ENCODE measurements at regions not wholly inside any gene's neighbourhood (a gene's known extent, or its start where the extent isn't known, plus 50 kb on each side); places are given as distances from the start of the nearest gene placed in this dataset.

GRCh38 chr2:10214179-10214578, 88.5 kb upstream of the HPCAL1 start:
- TF ChIP-seq GLIS3 (CRISPR knock-in tag; IDR thresholded peaks at IDR 0.05) (no peak), ZNF8 (CRISPR knock-in tag; IDR thresholded peaks at IDR 0.05) (no peak)
- ATAC-seq: no peak

GRCh38 chr2:10215393-10215935, 87.2 kb upstream of the HPCAL1 start:
- ATAC-seq: no peak
- TF ChIP-seq ARNTL (CRISPR knock-in tag; IDR thresholded peaks at IDR 0.05; ENCODE audit: borderline replicate concordance, low read depth) (no peak), ZNF565 (CRISPR knock-in tag; conservative IDR thresholded peaks at IDR 0.05; ENCODE audit: low read depth) (no peak), PPARA (CRISPR knock-in tag; IDR thresholded peaks at IDR 0.05; ENCODE audit: borderline replicate concordance) (no peak), CSDC2 (CRISPR knock-in tag; IDR thresholded peaks at IDR 0.05) (no peak)

DNA sequence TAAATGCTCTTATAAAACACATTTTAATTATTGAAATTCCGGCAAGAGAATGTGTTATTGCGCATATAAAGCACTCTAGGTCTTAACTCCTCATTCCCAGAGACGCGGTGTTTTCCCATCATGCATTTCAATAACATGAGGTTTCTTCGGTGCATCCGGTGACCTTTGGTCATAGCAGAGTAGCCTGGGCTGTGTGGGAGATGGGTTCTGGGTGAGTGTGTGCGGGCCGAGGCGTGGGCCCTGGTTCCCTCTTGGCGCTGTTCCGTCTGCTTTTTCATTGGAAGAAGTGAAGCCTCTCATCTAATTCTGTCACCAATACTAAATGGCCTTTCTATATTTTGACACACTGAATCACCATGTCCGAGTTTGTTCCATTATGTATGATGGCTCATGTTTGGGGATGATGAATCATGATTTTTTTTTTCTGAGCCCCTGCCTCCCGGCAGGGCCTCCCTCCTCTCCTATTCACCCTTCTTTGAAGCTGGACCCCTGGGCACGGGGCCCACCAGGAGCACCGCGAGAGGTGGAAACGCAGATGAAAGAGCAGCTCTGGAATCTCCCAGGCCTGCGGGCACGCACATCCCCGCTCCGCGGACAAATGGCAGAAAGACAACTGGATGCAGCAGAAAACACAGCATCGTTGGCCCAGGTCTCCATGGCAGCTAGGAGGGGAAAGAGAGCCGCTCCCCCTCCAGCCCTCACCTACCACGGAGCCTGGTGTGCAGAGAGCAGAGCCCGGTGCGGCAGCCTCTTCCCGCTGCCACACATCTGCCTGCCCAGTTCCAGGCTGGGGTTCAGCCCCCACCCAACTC, 85.8 kb upstream of the HPCAL1 start:
- ATAC-seq: no peak
- TF ChIP-seq ZFP30 (CRISPR knock-in tag; IDR thresholded peaks at IDR 0.05): no peak
- no peak for TF ChIP-seq OSR1 (CRISPR knock-in tag; IDR thresholded peaks at IDR 0.05)
- no peak for TF ChIP-seq RARB (CRISPR knock-in tag; IDR thresholded peaks at IDR 0.05)
- no peak for TF ChIP-seq TSHZ2 (CRISPR knock-in tag; IDR thresholded peaks at IDR 0.05)
- TF ChIP-seq ZNF70 (CRISPR knock-in tag; IDR thresholded peaks at IDR 0.05): no peak
- no peak for TF ChIP-seq BACH2 (CRISPR knock-in tag; IDR thresholded peaks at IDR 0.05; ENCODE audit: borderline replicate concordance)
- TF ChIP-seq, protein P1, sequence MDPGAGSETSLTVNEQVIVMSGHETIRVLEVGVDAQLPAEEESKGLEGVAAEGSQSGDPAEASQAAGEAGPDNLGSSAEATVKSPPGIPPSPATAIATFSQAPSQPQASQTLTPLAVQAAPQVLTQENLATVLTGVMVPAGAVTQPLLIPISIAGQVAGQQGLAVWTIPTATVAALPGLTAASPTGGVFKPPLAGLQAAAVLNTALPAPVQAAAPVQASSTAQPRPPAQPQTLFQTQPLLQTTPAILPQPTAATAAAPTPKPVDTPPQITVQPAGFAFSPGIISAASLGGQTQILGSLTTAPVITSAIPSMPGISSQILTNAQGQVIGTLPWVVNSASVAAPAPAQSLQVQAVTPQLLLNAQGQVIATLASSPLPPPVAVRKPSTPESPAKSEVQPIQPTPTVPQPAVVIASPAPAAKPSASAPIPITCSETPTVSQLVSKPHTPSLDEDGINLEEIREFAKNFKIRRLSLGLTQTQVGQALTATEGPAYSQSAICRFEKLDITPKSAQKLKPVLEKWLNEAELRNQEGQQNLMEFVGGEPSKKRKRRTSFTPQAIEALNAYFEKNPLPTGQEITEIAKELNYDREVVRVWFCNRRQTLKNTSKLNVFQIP (CRISPR knock-in tag; IDR thresholded peaks at IDR 0.05; ENCODE audit: borderline replicate concordance, low read depth): no peak

GRCh38 chr2:10217489-10218435, 84.9 kb upstream of the HPCAL1 start:
- no peak for ATAC-seq
- TF ChIP-seq, protein P2, sequence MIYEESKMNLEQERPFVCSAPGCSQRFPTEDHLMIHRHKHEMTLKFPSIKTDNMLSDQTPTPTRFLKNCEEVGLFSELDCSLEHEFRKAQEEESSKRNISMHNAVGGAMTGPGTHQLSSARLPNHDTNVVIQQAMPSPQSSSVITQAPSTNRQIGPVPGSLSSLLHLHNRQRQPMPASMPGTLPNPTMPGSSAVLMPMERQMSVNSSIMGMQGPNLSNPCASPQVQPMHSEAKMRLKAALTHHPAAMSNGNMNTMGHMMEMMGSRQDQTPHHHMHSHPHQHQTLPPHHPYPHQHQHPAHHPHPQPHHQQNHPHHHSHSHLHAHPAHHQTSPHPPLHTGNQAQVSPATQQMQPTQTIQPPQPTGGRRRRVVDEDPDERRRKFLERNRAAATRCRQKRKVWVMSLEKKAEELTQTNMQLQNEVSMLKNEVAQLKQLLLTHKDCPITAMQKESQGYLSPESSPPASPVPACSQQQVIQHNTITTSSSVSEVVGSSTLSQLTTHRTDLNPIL (CRISPR knock-in tag; IDR thresholded peaks at IDR 0.05; ENCODE audit: low read depth): no peak
- TF ChIP-seq ZNF565 (CRISPR knock-in tag; conservative IDR thresholded peaks at IDR 0.05; ENCODE audit: low read depth): no peak

DNA sequence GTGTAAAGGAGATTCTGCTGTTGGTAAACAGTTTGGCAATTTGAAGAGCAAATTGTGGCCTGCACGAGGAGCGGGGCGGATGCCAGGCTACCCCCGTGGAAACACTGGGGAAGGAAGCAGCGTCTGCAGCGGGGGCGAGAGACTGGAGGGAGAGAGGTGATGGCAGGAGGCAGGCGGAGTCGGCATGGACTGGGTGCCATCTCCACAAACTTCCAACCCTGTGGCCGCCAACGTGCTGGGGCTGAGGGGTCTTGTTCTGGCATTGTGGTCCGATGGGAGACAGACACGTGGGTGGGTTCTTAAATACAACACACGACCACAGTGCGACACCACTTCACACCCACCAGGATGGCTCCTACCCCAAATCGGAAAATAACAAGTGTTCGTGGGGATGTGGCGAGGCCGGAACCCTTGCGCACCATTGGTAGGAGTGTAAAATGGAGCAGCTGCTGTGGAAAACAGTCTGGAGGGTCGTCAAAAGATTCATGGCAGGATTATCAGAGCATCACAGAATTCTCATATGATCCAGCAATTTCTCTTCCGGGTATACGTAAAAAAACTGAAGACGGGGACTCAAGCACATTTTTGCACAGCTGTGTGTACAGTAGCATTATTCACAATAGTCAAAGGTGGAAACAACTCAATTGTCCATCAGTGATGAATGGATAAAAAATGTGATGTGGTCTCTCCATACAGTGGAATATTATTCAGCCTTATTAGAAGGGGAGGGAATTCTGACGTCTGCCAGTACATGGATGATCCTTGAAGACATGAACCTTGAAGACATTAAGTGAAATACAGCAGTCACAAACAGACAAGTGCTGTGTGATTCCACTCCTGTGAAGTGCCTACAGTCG, 82.4 kb upstream of the HPCAL1 start:
- ATAC-seq: no peak
- TF ChIP-seq SNAI2 (CRISPR knock-in tag; IDR thresholded peaks at IDR 0.05): no peak
- TF ChIP-seq ZFP3 (CRISPR knock-in tag; IDR thresholded peaks at IDR 0.05): no peak
- no peak for TF ChIP-seq TOX (CRISPR knock-in tag; IDR thresholded peaks at IDR 0.05; ENCODE audit: borderline replicate concordance)
- TF ChIP-seq TCF4 (CRISPR knock-in tag; IDR thresholded peaks at IDR 0.05; ENCODE audit: borderline replicate concordance): no peak
- no peak for TF ChIP-seq ZNF70 (CRISPR knock-in tag; IDR thresholded peaks at IDR 0.05)
- TF ChIP-seq, protein P2 (CRISPR knock-in tag; IDR thresholded peaks at IDR 0.05; ENCODE audit: low read depth): no peak

All from SK-N-SH treated with all-trans-retinoic acid at 6 μM for 48 hours (cell line).